CD4-positive, alpha-beta T cell treated with Interleukin-6 at 100 ng/mL for 8 hours (primary cell): ENCODE measurements at regions not wholly inside any gene's neighbourhood (a gene's known extent, or its start where the extent isn't known, plus 50 kb on each side); places are given as distances from the start of the nearest gene placed in this dataset.

ENCODE experiments used
- DNase-seq: peaks from one replicate; pipeline ENCODE4 v3.0.0-alpha.2; 2020; ENCODE audit warnings: mixed read lengths, low spot score

DNA sequence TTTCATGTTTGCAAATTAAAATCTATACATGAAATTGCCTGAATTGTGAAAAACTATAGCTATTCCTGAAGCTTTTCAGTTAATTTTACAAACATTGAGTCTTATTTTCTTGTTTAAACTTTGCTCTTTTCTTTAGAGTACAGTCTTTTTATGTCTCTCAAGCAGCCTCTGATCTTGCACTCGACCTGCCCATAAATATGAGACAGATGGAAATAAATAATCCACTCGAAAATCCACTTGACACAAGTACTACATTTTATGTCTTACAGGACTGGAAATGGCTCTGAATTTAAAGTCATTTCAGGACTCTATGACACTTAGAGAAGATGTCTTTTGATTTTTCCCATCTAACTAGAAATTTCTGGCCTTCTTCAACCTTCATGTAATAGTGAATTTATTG lies 283.8 kb downstream of the USP25 start:
- DNase-seq = no peak

DNA sequence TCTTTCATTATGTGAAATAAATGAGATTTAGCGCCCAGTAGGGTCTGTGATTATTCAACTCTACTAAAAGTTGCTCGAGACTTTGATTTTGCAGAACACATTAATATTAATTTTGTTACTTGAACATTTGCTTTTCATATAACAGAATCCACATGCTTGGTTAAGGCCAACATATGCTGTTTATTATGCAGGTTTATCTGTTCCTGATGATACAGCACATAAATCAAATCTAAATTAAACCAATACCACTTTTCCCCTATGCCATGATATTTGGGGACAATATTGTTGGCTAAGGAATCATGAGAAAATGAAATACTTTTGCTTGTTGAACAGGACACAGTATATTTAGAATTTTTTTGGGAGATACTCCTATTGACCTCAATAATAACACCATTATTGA lies 291.1 kb downstream of the USP25 start:
- DNase-seq = no peak

DNA sequence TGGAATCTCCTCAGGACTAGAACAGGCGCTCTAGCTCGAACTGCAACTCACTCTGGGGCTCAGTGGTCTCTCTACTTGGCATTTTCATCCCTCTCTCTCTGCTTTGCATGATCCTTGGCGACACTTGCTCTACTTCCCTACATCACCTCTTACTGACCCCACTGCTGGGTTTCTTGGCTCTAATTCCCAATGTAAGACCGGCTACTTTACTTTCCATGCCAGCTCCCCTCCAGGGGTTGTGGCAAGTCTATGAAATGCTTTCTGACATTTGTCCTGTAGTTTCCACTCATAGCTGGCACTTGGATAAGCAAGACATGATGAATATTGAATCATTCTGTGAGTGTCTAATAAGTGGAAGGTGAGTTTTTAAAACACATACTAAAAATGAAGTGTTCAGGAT lies 292.3 kb downstream of the USP25 start:
- DNase-seq = no peak

DNA sequence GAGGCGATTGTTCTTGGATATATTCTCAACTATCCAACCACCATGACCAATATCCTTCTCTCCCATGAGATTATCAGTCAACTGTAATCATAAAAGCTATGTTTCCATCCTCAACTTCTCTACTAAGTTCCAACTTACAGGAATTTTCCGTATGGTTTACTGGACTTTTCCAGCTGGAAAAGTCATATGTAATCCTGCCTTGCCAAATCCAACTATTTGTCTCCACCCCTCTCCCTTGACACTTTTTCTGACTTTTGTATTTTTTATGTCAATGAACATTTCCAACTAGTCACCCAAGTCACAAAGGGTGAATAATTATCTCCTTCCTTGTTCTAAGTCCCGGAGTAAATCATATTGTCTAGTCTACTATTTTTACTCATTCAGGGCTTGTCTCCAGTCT lies 293.1 kb downstream of the USP25 start:
- DNase-seq = no peak

DNA sequence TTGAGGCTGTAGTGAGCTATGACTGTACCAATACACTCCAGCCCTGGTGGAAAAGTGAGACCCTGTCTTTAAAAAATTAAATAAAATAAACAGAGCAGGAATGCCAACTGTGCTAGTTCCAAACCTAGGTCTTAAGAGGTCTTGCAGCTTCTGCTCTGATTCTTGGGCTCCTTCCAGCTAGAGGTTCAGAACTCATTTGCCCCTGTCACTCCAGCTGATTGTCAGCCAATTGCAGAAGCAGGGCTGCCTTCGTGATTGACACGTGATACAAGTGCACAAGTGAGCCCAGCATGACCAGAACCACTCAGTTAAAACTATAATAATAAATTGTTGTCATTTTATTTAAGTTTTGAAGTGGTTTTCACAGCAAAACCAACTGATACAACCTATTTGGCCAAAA lies 298.4 kb downstream of the USP25 start:
- no peak for DNase-seq

DNA sequence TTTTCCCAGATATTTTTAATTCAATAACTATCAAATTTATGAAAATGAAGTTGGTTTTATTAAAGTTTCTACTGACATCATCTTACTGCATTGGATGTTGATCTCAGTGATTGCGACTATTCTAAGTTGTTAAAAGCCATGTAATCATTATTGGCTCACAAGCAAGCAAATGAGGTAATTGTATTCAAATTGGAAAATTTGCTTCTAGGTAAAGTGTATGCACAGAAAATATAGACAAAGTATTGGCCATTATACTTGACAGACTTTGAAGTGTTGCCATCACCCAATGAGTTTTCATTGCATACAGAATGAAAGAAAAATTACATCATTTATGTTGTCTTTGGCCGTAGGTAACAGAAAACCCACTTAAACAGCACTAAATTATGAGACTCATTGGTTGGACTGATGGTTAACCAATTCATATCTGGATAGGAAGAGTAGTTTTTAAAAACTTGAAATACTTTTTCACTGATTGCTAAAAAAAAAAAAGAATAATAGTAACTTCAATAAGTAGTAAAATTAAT lies 299.2 kb downstream of the USP25 start:
- no peak for DNase-seq

DNA sequence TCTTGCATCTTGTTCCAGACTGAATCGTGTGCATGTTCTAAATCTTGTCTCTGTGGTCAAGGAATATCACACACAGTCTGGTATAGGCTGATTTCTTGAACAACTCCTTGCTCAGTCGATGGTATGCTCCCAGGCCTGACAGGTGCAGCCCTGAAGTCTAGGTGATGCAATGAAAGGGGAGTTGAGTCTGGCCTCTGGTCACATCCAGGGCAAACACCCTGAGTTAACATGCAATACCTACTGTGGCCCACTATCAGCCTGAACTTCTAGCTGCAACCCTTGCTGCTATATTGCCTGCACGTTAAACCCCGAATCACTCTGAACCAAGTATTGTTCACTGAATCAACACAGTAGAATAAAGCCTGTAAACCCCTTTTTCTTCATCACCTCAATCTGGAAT lies 303.4 kb downstream of the USP25 start:
- DNase-seq = no peak

DNA sequence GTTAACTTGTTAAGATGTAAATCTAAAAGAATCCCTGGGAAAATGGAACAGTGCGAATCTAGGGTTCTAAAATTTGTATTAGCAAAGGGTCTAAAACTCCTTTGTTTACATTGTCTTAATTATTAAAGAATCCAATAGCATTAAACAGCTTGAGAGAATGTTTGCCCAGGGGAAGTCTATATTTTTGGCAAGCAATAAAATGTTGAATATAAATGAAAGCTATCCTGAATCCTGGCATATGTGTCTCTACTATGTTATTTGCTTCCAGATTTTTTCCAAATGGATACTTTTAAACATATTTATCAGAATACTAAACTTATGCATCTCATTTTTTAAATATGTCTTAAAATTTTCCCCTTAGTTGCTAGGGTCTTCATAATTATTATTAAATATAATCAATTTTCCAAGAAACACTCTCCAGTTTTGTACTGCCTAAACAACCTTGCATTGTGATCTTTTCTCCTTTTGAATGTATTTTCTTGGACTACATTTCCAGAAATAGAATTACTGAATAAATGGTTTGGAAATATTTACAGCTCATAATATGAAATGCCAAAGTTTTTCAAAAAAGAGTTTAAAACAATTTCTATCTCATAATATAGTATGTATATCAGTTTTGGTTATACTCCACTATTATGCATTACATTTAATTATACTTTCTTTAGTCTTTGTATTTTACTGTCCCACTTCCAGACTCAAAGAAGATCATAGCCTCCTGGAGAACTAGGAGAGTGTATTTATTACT lies 304.8 kb downstream of the USP25 start:
- no peak for DNase-seq

DNA sequence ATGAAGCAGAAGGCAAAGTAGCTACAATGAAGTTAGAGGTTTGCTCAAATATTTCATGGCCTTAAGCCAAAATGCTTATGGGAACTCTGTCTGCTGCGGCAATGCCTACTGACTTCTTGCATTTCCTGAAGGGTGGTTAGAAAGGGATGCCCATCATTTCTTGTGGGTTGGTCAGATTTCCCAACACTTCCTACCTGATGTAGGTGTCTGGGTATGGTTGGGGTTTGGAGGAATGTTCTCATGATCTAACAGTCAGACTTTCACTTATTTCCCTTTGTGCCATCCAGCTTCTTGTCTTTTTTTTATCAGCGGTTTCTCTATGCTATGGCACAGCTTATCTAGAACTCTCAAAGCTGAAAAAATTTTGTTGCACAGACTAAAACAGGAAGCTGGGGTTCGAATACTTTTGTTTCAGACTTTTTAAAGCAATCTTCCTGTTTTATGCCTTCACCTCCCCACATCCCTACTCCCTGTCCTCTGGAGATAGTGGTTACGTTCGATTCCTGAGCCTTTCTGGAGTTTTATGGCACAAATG lies 307.7 kb downstream of the USP25 start:
- no peak for DNase-seq

DNA sequence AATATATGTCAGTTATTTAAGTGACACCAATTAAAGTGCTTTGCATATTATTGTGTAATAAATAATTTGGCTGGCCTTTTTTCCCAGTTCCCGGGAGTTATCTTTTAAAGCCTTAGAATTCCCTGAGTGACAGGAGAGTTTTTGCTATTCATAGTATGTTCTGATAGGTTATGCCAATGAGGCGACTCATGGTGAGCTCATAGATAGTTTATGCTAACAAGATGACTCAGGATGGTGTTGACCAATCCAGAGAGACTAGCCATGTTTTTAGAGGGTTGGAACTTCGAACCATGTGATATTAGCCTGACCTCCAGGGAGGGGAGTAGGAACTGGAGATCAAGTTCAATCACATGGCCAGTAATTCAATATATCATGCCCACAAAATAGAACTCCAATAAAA lies 310.8 kb downstream of the USP25 start:
- no peak for DNase-seq

DNA sequence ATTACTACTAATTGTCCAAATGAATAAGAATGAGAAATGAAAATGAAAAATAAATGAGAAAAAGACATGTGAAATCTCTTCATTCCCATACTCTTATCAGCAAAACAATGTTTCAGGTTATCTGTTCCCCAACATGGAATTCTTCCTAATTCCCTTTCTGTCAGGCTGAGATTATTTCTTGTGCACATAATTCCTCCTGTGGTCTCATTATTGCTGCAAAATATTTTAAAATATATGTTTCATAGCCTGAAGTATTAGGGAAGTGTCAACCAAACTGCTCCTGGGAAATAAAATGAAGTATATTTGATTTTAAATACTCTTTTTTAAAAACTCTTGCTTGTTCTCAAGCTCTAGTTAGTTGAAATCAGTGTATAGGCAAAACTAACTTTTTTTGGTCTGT lies 314.9 kb downstream of the USP25 start:
- no peak for DNase-seq

DNA sequence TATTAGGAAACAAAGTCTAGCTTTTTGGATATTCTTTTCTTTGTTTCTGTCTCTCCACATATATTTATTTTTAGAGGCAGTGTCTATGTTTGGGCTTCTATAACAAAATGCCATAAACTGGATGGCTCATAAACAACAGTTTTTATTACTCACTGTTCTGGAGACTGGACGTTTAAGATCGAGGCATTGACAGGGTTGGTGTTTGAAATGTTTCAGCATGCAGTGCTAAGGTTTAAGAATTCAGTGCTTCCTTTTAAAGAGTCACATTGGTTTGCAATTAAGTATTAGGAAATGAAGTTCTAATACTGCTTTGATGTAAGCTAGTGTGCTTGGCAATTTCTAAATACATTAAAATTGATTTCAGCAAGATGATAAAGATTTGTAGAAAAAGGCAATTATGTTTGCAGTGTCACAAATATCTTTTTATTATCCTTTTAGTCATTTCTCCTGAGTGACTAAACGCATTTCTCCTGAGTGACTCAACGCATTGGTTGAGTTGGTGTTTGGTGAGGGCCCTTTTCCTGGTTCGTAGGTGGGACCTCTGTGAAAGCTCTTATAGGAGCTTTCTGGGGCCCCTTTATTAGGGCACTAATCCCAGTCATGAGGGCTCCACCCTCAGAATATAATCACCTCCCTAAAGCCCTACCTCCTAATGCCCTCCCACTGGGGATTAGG lies 317.0 kb downstream of the USP25 start:
- no peak for DNase-seq

DNA sequence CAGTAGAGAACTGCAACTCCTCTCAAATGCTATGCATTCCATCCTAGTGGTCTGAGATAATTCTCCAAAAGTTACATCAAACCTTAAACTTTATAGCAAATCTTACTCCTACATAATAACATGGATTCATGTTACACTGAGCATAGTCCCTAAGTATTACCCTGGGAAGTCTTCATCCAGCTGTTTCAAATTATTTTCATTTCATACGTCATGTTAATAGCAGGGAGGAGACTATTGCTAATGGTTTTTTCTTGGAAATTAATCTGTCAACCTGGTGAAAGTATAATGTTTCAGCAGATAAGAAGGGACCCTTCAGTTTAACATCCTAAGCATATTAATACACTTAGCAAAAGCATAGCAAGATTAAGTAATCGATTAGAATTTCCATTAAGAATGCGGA lies 318.1 kb downstream of the USP25 start:
- DNase-seq = no peak

DNA sequence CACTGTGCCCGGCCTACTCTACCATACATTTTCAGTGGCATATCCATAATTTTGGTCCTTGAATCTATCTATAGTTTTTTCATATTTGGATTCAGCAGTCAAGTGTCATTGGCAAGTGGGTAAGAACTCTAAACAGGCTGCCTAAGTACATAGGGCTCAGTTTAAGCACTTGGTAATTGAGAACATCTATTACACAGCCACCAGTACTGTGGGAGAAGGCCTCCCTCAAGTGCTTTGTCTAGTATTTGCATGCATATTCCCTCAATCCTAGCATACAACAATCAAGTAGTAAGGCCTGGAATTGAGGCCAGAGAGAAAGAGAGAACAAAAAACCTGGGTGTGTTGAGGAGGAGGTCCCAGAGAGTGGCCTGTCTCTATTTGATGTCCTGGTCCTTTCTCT lies 325.2 kb downstream of the USP25 start:
- DNase-seq = no peak

DNA sequence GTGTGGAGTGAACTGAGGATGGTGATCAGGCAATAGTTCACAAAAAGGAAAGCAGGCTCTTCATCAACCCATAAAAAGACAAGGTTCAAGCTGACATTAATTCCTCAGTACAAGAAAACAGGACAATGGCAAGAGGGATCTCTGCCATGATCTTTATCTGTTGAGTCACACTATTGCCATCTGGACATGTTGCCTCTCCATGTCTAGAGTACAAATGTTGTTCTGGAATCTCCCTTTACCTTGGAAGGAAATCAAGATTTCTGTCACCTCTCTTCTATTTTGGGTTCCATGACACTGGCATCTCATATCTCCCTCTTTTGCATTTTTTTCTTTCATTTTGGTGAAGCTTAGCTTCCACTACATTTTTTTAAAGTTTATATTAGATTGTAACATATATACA lies 329.1 kb downstream of the USP25 start:
- DNase-seq = no peak

DNA sequence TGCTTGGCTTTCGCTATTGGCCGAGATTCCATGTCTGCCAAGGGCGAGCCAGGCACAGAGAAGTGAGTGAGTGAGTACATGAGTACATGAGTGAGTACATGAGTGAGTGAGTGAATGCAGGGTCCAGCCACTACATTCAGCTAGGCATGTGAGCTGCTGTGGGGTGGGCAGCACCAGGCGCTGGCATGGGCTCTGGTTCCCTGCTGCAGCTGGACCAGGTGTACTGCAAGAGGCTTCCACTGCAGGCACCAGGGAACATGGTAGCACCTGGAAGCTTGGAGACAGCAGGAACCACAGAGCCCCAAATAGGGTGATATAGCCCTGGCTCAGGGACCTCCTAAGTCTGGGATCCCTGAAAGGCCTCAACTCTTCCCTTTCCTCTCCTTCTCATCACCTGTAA lies 330.2 kb downstream of the USP25 start:
- no peak for DNase-seq

DNA sequence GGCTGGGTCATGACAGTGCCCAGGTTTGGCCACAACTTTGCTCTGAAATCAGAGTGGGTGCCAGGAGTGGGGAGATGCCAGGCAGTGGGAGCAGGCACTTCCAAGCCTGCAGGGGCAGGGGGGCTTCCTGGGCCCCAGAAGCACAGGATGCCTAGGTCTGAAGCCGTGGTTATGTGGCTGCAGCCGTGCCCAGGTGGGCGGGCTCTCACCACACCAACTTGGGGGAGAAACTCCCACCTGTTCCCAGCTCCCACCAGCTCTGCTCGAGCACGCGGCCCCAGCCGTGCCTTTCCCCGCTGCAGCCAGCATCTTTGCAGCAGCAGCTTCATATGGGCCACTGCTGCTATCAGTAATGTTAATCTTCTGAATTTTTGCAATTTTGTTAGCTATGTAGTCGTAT lies 331.4 kb downstream of the USP25 start:
- DNase-seq = no peak

DNA sequence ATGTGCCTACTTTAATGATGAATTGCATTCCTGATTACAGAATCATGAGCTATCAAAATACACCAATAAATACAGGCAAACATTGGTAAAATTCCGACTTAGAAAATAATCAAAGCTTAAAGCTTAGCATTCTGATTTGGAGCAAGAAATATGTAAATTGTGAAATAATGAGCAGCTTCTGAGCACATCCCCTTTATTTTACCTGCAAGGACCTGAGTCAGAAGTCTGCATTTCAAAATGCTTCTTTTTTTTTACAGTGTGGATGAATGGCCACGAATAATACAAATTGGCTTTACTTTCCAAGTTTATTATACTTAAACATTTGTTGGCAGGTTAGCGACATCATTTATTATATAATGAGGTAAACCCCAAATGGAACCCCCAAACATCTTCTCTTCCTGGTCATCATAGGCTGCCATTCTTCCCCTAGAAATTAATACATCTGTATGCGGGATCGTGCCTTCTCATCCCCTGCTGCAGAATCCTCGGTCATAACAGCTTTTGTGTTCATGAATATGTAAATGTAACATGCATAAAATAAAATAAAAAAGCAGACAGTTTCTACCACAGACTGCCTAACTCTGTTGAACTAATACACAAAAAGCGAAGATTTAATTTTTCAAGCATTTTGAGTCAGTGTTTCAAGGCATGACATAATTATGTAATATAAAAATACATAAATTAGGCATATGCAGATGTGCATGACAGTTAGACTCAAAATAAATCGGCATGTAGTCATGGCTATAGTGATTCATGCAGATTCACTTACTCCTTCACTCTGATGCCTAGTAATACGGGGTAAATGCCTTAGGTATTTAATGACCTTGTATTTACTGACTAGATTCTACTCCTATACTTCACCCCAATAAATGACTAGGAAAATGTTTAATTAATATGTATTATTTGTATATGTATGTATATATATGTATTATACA lies 339.7 kb downstream of the USP25 start:
- DNase-seq = no peak

DNA sequence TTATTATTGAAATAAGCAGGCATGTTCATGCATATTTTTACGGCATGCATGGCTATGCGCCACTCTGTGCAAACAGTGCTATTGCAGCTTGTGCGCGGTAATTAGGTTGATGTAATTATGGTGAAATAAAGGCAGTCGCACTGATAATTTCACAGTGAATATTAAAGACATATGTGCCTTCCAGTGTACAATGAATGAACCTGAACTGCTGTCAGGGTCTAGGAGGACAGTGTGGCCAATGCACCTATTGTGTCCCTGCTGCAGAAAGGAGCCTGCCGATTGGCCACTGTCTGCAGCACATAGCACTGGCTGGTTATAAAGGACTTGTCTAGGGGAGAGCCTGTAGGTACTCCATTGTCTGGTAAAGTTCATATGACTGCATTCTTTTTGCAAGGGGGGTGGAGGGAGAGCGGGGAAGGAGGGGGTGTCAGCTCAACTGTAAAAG lies 340.4 kb downstream of the USP25 start:
- no peak for DNase-seq

DNA sequence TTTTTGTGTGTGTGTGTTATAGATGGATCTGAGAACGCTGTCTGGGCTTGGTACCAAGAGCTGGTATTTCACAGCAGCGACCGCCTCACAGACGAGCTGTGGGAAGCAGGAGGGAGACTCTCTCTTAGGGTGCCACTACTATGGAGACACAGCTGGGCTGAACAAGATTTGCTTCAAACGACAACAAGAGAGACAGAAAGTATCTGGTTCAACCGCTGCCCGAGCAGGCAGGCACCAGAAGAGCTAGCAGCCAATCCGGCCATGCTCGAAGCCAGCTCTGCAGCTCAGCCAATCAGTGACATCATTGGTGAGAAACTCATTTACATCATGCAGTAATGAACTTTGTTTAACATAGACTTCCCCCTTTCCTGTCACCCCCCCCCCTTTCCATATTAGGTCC lies 341.3 kb downstream of the USP25 start:
- DNase-seq = no peak

DNA sequence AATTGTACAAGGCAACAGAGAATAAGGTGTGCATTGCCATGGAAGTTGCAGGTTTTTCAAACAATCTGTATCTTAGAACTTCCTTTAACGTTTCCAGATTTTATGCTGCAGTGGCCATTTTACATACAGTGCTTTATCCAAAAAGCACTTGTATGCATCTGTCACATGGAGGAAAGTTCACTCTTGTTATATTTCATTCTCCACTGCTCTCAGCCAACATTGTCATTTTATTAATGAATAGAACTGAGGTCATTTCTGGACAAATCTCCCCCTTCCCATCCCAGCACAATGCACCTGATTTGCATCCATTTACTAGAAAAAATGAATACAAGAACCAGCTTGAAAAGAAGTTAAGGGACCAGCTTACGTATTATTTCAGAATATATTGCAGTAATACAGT lies 342.0 kb downstream of the USP25 start:
- DNase-seq = no peak

DNA sequence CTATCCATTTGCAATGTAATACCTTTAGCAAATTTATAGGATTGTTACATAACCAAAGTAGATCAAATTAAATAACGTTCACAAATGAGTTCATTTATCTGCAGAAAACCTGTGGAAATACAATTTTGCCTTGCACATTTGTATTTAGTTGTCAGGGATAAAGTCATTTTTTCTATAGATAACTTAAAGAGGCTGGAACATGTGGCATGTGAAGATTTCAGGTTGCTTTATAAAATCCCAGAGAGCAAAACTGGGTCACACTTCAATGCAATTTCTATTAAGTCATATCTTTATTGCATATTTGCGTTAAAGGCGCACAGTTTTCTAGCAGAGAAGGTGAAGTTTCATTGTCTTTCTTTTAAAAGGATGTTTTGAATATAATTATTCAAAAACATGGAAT lies 342.4 kb downstream of the USP25 start:
- DNase-seq = no peak
